Pancreas (tissue), 10 donors: ENCODE measurements at regions not wholly inside any gene's neighbourhood (a gene's known extent, or its start where the extent isn't known, plus 50 kb on each side); places are given as distances from the start of the nearest gene placed in this dataset.

ENCODE experiments used
- ATAC-seq, 4 donors: fragments of 200-7000 bp; cut with Tn5 transposase; one replicate each; pipeline versions ENCODE4 v1.8.0 to v1.9.1; 2020; ENCODE audit warnings: mild to moderate bottlenecking in 4 of 4, moderate library complexity in 4 of 4
- DNase-seq, 6 donors: peaks; one replicate each; pipeline ENCODE4 v3.0.0-alpha.2; 2020
- FAIRE-seq: peaks from 2 replicates; lab custom pipeline; 2012; peaks lifted over from hg19 to GRCh38; lab: Jason Lieb, UNC
- H3K27ac ChIP-seq, 4 donors: fragments of 200-600 bp; sonication (generic); 1 replicate in 3 of 4; 2 replicates in 1 of 4; pipeline versions ENCODE4 v1.5.0 to v1.8.0; 2020
- H3K27me3 ChIP-seq, 4 donors: fragments of 200-600 bp; one replicate each; pipeline ENCODE4 v1.8.0; 2021
- H3K36me3 ChIP-seq, 3 donors: fragments of 200-600 bp; sonication (generic) in 1 of 3; one replicate each; pipeline versions ENCODE4 v1.5.0 to v1.8.0; 2020 to 2021
- H3K4me1 ChIP-seq, 3 donors: fragments of 200-600 bp; one replicate each; pipeline ENCODE4 v1.8.0; 2021
- H3K4me3 ChIP-seq, 4 donors: fragments of 200-600 bp; sonication (generic) in 2 of 4; one replicate each; pipeline versions ENCODE4 v1.5.0 to v1.8.0; 2020 to 2021
- H3K9me3 ChIP-seq, 4 donors: fragments of 200-600 bp; one replicate each; pipeline ENCODE4 v1.8.0; 2021
- CTCF ChIP-seq, 4 donors: fragments of 200-600 bp; sonication (generic) in 3 of 4; IDR thresholded peaks; one replicate each; pipeline versions ENCODE4 v1.5.0 to v1.8.0; 2021; ENCODE audit warnings: antibody characterized with exemption in 4 of 4
- WGBS, 2 donors: extraction: QIAGEN DNeasy Blood & Tissue Kit; methylation state at CpG; one replicate each; pipeline ENCODE4 v1.1.7; 2013; 5-methylcytosine and 5-hydroxymethylcytosine counted together
- intact Hi-C, 3 donors: fragments of 100-400 bp; cut with DNase I; formaldehyde crosslinking; loops; one replicate each; pipeline versions ENCODE4 v1.11.1 to v1.14.2; 2022
- donor health status: healthy with polysubstance abuse.
- donor health status: DM: no; HTN: no; CAD: no; lungs with moderate emphysema.
- donor health status: DM: no; HTN: no; CAD: no.
- donor health status: control.
- donor health status: control.
- donor health status: Bipolar disorder and iron deficiency.
- donor health status: DM: yes; HTN: yes; CAD: no.
- donor health status: DM: no; HTN: no; CAD: no.
- donor health status: DM: no; HTN: no; CAD: no.
- donor health status: DM: yes; HTN: yes; CAD: no.

DNA sequence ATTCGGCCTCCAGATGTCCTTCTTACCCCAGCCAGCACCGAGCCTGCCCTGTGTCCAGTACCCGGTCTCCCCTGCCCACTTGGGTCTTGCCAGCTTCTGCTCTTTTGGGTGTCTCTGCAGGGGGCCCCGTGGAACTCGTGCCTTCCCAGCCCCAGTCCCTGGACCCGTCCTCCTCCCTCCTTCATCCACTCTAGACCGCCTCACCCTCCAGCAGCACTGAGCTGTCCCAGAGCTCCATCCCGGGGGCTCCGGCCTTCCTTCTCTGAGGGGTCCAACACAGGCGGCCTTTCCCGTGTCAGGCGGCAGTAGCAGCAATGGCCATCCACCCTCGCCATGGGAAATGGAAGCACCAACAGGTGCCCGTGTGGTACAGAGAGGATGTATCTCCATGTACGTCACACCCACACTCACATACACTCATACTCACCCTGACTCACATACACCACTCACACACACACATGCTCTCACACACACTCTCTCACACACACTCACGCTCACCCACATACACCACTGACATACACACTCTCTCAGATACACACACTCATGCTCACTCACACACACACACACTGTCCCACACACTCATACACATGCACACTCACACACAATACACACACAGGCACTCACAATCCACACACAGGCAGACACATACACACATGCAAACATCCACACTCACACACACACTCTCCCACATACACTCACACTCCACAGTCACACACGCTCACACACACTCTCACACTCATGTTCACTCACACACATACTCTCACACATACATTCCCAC, 827.5 kb upstream of the SALL3 start:
- DNase-seq, result no peak
- no peaks in the 10 kb centered on the region for H3K9me3 ChIP-seq
- FAIRE-seq, result no peak
- ATAC-seq, result no peak
- H3K4me3 ChIP-seq, result no peak overlapping the region
- no peaks in the 10 kb centered on the region for H3K36me3 ChIP-seq
- intact Hi-C loops, result no loop called here
- H3K27me3 ChIP-seq, result no peaks in the 10 kb centered on the region
- no peak for TF ChIP-seq CTCF (IDR thresholded peaks at IDR 0.05)
- H3K4me1 ChIP-seq, result no peaks in the 10 kb centered on the region
- no peak overlapping the region for H3K27ac ChIP-seq
- WGBS, 2 donors, result 69 to 84% methylated on average over 17 of the region's 17 CpGs

- ATAC-seq (no peak), FAIRE-seq (no peak), DNase-seq (no peak)
- H3K4me3 ChIP-seq, result no peak overlapping the region
- H3K4me1 ChIP-seq, result no peaks in the 10 kb centered on the region
- TF ChIP-seq CTCF (IDR thresholded peaks at IDR 0.05), result no peak
- H3K27me3 ChIP-seq, result no peaks in the 10 kb centered on the region
- intact Hi-C loops, result no loop called here
- 75 to 85% methylated on average over 16 of the region's 16 CpGs for WGBS, 2 donors
- no peaks in the 10 kb centered on the region for H3K36me3 ChIP-seq
- no peak overlapping the region for H3K27ac ChIP-seq
- no peaks in the 10 kb centered on the region for H3K9me3 ChIP-seq
These were observed 826.3 kb upstream of the SALL3 start for GRCh38 chr18:78153362-78153761.

DNA sequence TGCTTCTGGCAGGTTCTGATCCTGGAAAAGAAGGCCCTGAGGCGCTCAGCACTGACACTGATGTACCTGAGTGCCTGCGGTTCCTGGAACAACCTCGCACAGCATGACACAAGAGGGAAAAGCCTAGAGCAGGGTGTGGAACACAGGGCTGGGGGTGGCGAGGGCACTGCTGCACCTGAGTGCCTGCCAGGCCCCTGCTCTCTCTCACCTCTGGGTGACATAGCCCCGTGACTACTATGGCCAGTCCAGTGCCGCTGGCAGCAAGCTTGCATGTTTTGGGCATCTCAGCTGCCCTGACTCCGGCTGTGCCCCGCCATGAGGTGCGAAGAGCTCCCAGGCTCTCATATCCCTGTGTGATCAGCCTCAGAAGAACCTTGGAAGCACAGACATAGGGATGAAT, 825.2 kb upstream of the SALL3 start:
- H3K27ac ChIP-seq, result no peak overlapping the region
- WGBS, 2 donors, result 68 to 81% methylated on average over 9 of the region's 9 CpGs
- intact Hi-C loops, result no loop called here
- ATAC-seq (no peak), FAIRE-seq (no peak), DNase-seq (no peak)
- no peaks in the 10 kb centered on the region for H3K36me3 ChIP-seq
- no peaks in the 10 kb centered on the region for H3K4me1 ChIP-seq
- H3K4me3 ChIP-seq, result no peak overlapping the region
- H3K27me3 ChIP-seq, result no peaks in the 10 kb centered on the region
- no peaks in the 10 kb centered on the region for H3K9me3 ChIP-seq
- no peak for TF ChIP-seq CTCF (IDR thresholded peaks at IDR 0.05)

- 52 to 58% methylated on average over 4 of the region's 4 CpGs for WGBS, 2 donors
- intact Hi-C loops, result no loop called here
- Histone ChIP-seq H3K36me3 (no peaks in the 10 kb centered on the region), H3K27me3 (no peaks in the 10 kb centered on the region), H3K4me1 (no peaks in the 10 kb centered on the region), H3K9me3 (no peaks in the 10 kb centered on the region), H3K4me3 (no peak overlapping the region), H3K27ac (no peak overlapping the region)
- FAIRE-seq (no peak), DNase-seq (no peak), ATAC-seq (no peak)
- TF ChIP-seq CTCF (IDR thresholded peaks at IDR 0.05), result no peak
These were observed 824.8 kb upstream of the SALL3 start for GRCh38 chr18:78154853-78155252.

DNA sequence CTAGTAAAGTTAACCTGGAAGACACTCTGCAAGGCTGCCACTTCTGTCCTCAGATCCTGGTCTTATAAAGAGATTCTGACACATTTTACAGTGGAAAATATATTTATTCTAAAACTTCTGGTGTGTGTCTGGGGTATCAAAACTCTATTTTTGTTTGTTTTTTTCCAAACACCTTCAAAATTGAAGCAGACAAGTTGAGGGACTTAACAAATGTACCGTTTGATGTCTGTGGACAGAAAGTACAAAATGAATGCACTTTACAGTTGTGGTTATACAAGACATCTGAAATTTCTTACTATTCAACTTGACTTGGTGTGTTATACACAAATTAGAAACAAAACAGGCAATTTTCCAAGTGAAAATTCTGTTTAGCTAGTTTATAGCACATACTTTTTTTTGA, 823.2 kb upstream of the SALL3 start:
- H3K36me3 ChIP-seq, result no peaks in the 10 kb centered on the region
- H3K4me1 ChIP-seq, result no peaks in the 10 kb centered on the region
- DNase-seq, result no peak
- no peak overlapping the region for H3K27ac ChIP-seq
- FAIRE-seq, result no peak
- 44 to 61% methylated on average over 1 of the region's 1 CpG for WGBS, 2 donors
- H3K4me3 ChIP-seq, result no peak overlapping the region
- intact Hi-C loops, result no loop called here
- H3K27me3 ChIP-seq, result no peaks in the 10 kb centered on the region
- ATAC-seq, result no peak
- no peaks in the 10 kb centered on the region for H3K9me3 ChIP-seq
- no peak for TF ChIP-seq CTCF (IDR thresholded peaks at IDR 0.05)
